ENCODE measurements at regions not wholly inside any gene's neighbourhood (a gene's known extent, or its start where the extent isn't known, plus 50 kb on each side); places are given as distances from the start of the nearest gene placed in this dataset.

- TF ChIP-seq CTCF (IDR thresholded peaks at IDR 0.05) (no peak), POLR2A (IDR thresholded peaks at IDR 0.05) (no peak)
Observed at GRCh38 chr12:111277570-111277969, 91.3 kb downstream of the PHETA1 start.

Measured in ovary (tissue), 3 donors.